Stimulated activated CD8-positive, alpha-beta memory T cell treated with anti-CD3 and anti-CD28 coated beads, Interleukin-7, amount 100 ng/mL, for 4 hours (primary cell): ENCODE measurements at regions not wholly inside any gene's neighbourhood (a gene's known extent, or its start where the extent isn't known, plus 50 kb on each side); places are given as distances from the start of the nearest gene placed in this dataset.
"Not testable (repeated sequence)": the region's sequence is repeated elsewhere in the genome, so short reads cannot be mapped to it uniquely, and the experiment has no call there.

ENCODE experiments used
- DNase-seq, 2 donors: peaks; one replicate each; pipeline ENCODE4 v3.0.0-alpha.2; 2020; ENCODE audit warnings: low read depth in 2 of 2

GRCh38 chr7:10767771-10768170, 205.9 kb upstream of the PHF14 start:
- no peak for DNase-seq

GRCh38 chr7:10770176-10770575, 203.5 kb upstream of the PHF14 start:
- DNase-seq = no peak

- no peak for DNase-seq
These were observed 200.2 kb upstream of the PHF14 start for GRCh38 chr7:10773430-10773829.

GRCh38 chr7:10779465-10780399, 193.9 kb upstream of the PHF14 start:
- no peak for DNase-seq

- no peak for DNase-seq
These were observed 193.3 kb upstream of the PHF14 start for GRCh38 chr7:10780400-10780747.

- not testable (repeated sequence) for DNase-seq
These were observed 186.7 kb upstream of the PHF14 start for GRCh38 chr7:10786976-10787375.

- DNase-seq = no peak
These were observed 184.5 kb upstream of the PHF14 start for GRCh38 chr7:10789170-10789569.

- no peak for DNase-seq
These were observed 182.8 kb upstream of the PHF14 start for GRCh38 chr7:10790910-10791309.

- no peak for DNase-seq
These were observed 179.5 kb upstream of the PHF14 start for GRCh38 chr7:10793995-10794775.

- no peak for DNase-seq
These were observed 176.5 kb upstream of the PHF14 start for GRCh38 chr7:10797157-10797556.

GRCh38 chr7:10798044-10798443, 175.6 kb upstream of the PHF14 start:
- DNase-seq = no peak

GRCh38 chr7:10799475-10799874, 174.2 kb upstream of the PHF14 start:
- DNase-seq = no peak

GRCh38 chr7:10802011-10802410, 171.7 kb upstream of the PHF14 start:
- DNase-seq = no peak

GRCh38 chr7:10802526-10802925, 171.1 kb upstream of the PHF14 start:
- DNase-seq = no peak

- DNase-seq = no peak
These were observed 170.0 kb upstream of the PHF14 start for GRCh38 chr7:10803720-10804119.

GRCh38 chr7:10804770-10805169, 168.9 kb upstream of the PHF14 start:
- DNase-seq = no peak

- no peak for DNase-seq
These were observed 158.1 kb upstream of the PHF14 start for GRCh38 chr7:10815546-10815945.

GRCh38 chr7:10821156-10821555, 152.5 kb upstream of the PHF14 start:
- no peak for DNase-seq

- no peak for DNase-seq
These were observed 149.5 kb upstream of the PHF14 start for GRCh38 chr7:10824154-10824553.

- DNase-seq = no peak
These were observed 135.4 kb upstream of the PHF14 start for GRCh38 chr7:10838228-10838627.

- no peak for DNase-seq
These were observed 128.4 kb upstream of the PHF14 start for GRCh38 chr7:10845225-10845624.

GRCh38 chr7:10855583-10855982, 118.1 kb upstream of the PHF14 start:
- DNase-seq = no peak

- DNase-seq = no peak
These were observed 113.2 kb upstream of the PHF14 start for GRCh38 chr7:10860516-10860915.
